ENCODE measurements at regions not wholly inside any gene's neighbourhood (a gene's known extent, or its start where the extent isn't known, plus 50 kb on each side); places are given as distances from the start of the nearest gene placed in this dataset.
A peak's percentile ranks its signal among the peaks of the same experiment; 100 is the strongest.

GRCh38 chr5:81838307-81838906 is 87.5 kb upstream of the SSBP2 start:
- DNase-seq = peak; percentile 27
- Histone ChIP-seq H3K9me3 (no peaks in the 10 kb centered on the region), H3K27ac (no peak overlapping the region), H3K4me3 (no peak overlapping the region), H3K36me3 (no peaks in the 10 kb centered on the region), H3K9ac (ENCODE audit: low read depth in 2 of 2, low read length in 2 of 2) (no peak overlapping the region), H3K27me3 (no peaks in the 10 kb centered on the region), H3K4me1 (no peaks in the 10 kb centered on the region)
- TF ChIP-seq CTCF (IDR thresholded peaks at IDR 0.05) = peak; percentile 46
- intact Hi-C loops (cut with DNase I) = no loop called here

- H3K27ac ChIP-seq = no peak overlapping the region
- H3K4me1 ChIP-seq = no peaks in the 10 kb centered on the region
- H3K36me3 ChIP-seq = no peaks in the 10 kb centered on the region
- intact Hi-C loops (cut with DNase I) = no loop called here
- H3K9me3 ChIP-seq = no peaks in the 10 kb centered on the region
- DNase-seq = no peak
- TF ChIP-seq CTCF (IDR thresholded peaks at IDR 0.05) = no peak
- H3K27me3 ChIP-seq = no peaks in the 10 kb centered on the region
- H3K9ac ChIP-seq (ENCODE audit: low read depth in 2 of 2, low read length in 2 of 2) = no peak overlapping the region
- H3K4me3 ChIP-seq = no peak overlapping the region
Measured at GRCh38 chr5:81837667-81838306, 86.9 kb upstream of the SSBP2 start.

GRCh38 chr5:81835814-81836367 is 85.0 kb upstream of the SSBP2 start:
- Histone ChIP-seq H3K27ac (no peak overlapping the region), H3K9me3 (no peaks in the 10 kb centered on the region), H3K27me3 (no peaks in the 10 kb centered on the region), H3K36me3 (no peaks in the 10 kb centered on the region), H3K4me3 (no peak overlapping the region), H3K4me1 (no peaks in the 10 kb centered on the region), H3K9ac (ENCODE audit: low read depth in 2 of 2, low read length in 2 of 2) (no peak overlapping the region)
- intact Hi-C loops (cut with DNase I) = no loop called here
- no peak for TF ChIP-seq CTCF (IDR thresholded peaks at IDR 0.05)
- no peak for DNase-seq

- no peak overlapping the region for H3K9ac ChIP-seq (ENCODE audit: low read depth in 2 of 2, low read length in 2 of 2)
- H3K4me3 ChIP-seq = no peak overlapping the region
- H3K27me3 ChIP-seq = no peaks in the 10 kb centered on the region
- no peak overlapping the region for H3K27ac ChIP-seq
- no peaks in the 10 kb centered on the region for H3K36me3 ChIP-seq
- DNase-seq = no peak
- TF ChIP-seq CTCF (IDR thresholded peaks at IDR 0.05) = no peak
- no peaks in the 10 kb centered on the region for H3K4me1 ChIP-seq
- H3K9me3 ChIP-seq = no peaks in the 10 kb centered on the region
- intact Hi-C loops (cut with DNase I) = no loop called here
Measured at GRCh38 chr5:81834021-81834660, 83.2 kb upstream of the SSBP2 start.

- Histone ChIP-seq H3K9me3 (no peaks in the 10 kb centered on the region), H3K27me3 (no peaks in the 10 kb centered on the region), H3K4me3 (no peak overlapping the region), H3K27ac (no peak overlapping the region), H3K36me3 (no peaks in the 10 kb centered on the region), H3K4me1 (no peaks in the 10 kb centered on the region), H3K9ac (ENCODE audit: low read depth in 2 of 2, low read length in 2 of 2) (no peak overlapping the region)
- intact Hi-C loops (cut with DNase I) = no loop called here
- no peak for TF ChIP-seq CTCF (IDR thresholded peaks at IDR 0.05)
- DNase-seq = no peak
Measured at GRCh38 chr5:81830596-81830995, 79.7 kb upstream of the SSBP2 start.

Measured in colonic mucosa (tissue), 4 donors.